ENCODE measurements at regions not wholly inside any gene's neighbourhood (a gene's known extent, or its start where the extent isn't known, plus 50 kb on each side); places are given as distances from the start of the nearest gene placed in this dataset.

GRCh38 chr16:8098947-8099512 is 491.3 kb downstream of the TMEM114 start:
- Histone ChIP-seq H3K36me3 (ENCODE audit: control insufficient read depth in 2 of 2, insufficient read depth in 2 of 2, low read length in 2 of 2) (no peaks in the 10 kb centered on the region), H3K27ac (ENCODE audit: low read depth in 2 of 2, low read length in 2 of 2) (no peak overlapping the region), H3K9ac (ENCODE audit: low read depth in 1 of 2, low read length in 2 of 2) (no peak overlapping the region), H3K4me3 (ENCODE audit: low read length in 2 of 2) (no peak overlapping the region), H3K4me1 (ENCODE audit: control insufficient read depth in 2 of 2, insufficient read depth in 2 of 2, low read length in 2 of 2) (no peaks in the 10 kb centered on the region), H3K9me3 (ENCODE audit: control insufficient read depth in 2 of 2, low read length in 2 of 2) (no peaks in the 10 kb centered on the region), H3K27me3 (ENCODE audit: control insufficient read depth in 2 of 2, insufficient read depth in 2 of 2, low read length in 2 of 2) (no peaks in the 10 kb centered on the region)

- H3K4me3 ChIP-seq (ENCODE audit: low read length in 2 of 2) = no peak overlapping the region
Observed at GRCh38 chr16:8096211-8096610, 494.1 kb downstream of the TMEM114 start.

GRCh38 chr16:8094696-8095095 is 495.6 kb downstream of the TMEM114 start:
- Histone ChIP-seq H3K4me1 (ENCODE audit: control insufficient read depth in 2 of 2, insufficient read depth in 2 of 2, low read length in 2 of 2) (no peaks in the 10 kb centered on the region), H3K9me3 (ENCODE audit: control insufficient read depth in 2 of 2, low read length in 2 of 2) (no peaks in the 10 kb centered on the region), H3K4me3 (ENCODE audit: low read length in 2 of 2) (no peak overlapping the region), H3K27ac (ENCODE audit: low read depth in 2 of 2, low read length in 2 of 2) (no peak overlapping the region), H3K9ac (ENCODE audit: low read depth in 1 of 2, low read length in 2 of 2) (no peak overlapping the region), H3K27me3 (ENCODE audit: control insufficient read depth in 2 of 2, insufficient read depth in 2 of 2, low read length in 2 of 2) (no peaks in the 10 kb centered on the region), H3K36me3 (ENCODE audit: control insufficient read depth in 2 of 2, insufficient read depth in 2 of 2, low read length in 2 of 2) (no peaks in the 10 kb centered on the region)

More at GRCh38 chr16:8096211-8096610, 494.1 kb downstream of the TMEM114 start:
- no peaks in the 10 kb centered on the region for H3K9me3 ChIP-seq (ENCODE audit: control insufficient read depth in 2 of 2, low read length in 2 of 2)
- no peaks in the 10 kb centered on the region for H3K36me3 ChIP-seq (ENCODE audit: control insufficient read depth in 2 of 2, insufficient read depth in 2 of 2, low read length in 2 of 2)
- H3K9ac ChIP-seq (ENCODE audit: low read depth in 1 of 2, low read length in 2 of 2) = no peak overlapping the region
- H3K27me3 ChIP-seq (ENCODE audit: control insufficient read depth in 2 of 2, insufficient read depth in 2 of 2, low read length in 2 of 2) = no peaks in the 10 kb centered on the region
- no peak overlapping the region for H3K27ac ChIP-seq (ENCODE audit: low read depth in 2 of 2, low read length in 2 of 2)
- H3K4me1 ChIP-seq (ENCODE audit: control insufficient read depth in 2 of 2, insufficient read depth in 2 of 2, low read length in 2 of 2) = no peaks in the 10 kb centered on the region

GRCh38 chr16:8088820-8089338 is 501.4 kb downstream of the TMEM114 start:
- Histone ChIP-seq H3K4me3 (ENCODE audit: low read length in 2 of 2) (no peak overlapping the region), H3K9ac (ENCODE audit: low read depth in 1 of 2, low read length in 2 of 2) (no peak overlapping the region), H3K4me1 (ENCODE audit: control insufficient read depth in 2 of 2, insufficient read depth in 2 of 2, low read length in 2 of 2) (no peaks in the 10 kb centered on the region), H3K36me3 (ENCODE audit: control insufficient read depth in 2 of 2, insufficient read depth in 2 of 2, low read length in 2 of 2) (no peaks in the 10 kb centered on the region), H3K27me3 (ENCODE audit: control insufficient read depth in 2 of 2, insufficient read depth in 2 of 2, low read length in 2 of 2) (no peaks in the 10 kb centered on the region), H3K9me3 (ENCODE audit: control insufficient read depth in 2 of 2, low read length in 2 of 2) (no peaks in the 10 kb centered on the region), H3K27ac (ENCODE audit: low read depth in 2 of 2, low read length in 2 of 2) (no peak overlapping the region)

GRCh38 chr16:8087597-8088289 is 502.6 kb downstream of the TMEM114 start:
- no peak overlapping the region for H3K9ac ChIP-seq (ENCODE audit: low read depth in 1 of 2, low read length in 2 of 2)
- H3K27ac ChIP-seq (ENCODE audit: low read depth in 2 of 2, low read length in 2 of 2) = no peak overlapping the region
- H3K4me3 ChIP-seq (ENCODE audit: low read length in 2 of 2) = no peak overlapping the region
- H3K36me3 ChIP-seq (ENCODE audit: control insufficient read depth in 2 of 2, insufficient read depth in 2 of 2, low read length in 2 of 2) = no peaks in the 10 kb centered on the region
- no peaks in the 10 kb centered on the region for H3K4me1 ChIP-seq (ENCODE audit: control insufficient read depth in 2 of 2, insufficient read depth in 2 of 2, low read length in 2 of 2)
- no peaks in the 10 kb centered on the region for H3K27me3 ChIP-seq (ENCODE audit: control insufficient read depth in 2 of 2, insufficient read depth in 2 of 2, low read length in 2 of 2)
- no peaks in the 10 kb centered on the region for H3K9me3 ChIP-seq (ENCODE audit: control insufficient read depth in 2 of 2, low read length in 2 of 2)

GRCh38 chr16:8087146-8087545 is 503.2 kb downstream of the TMEM114 start:
- Histone ChIP-seq H3K9ac (ENCODE audit: low read depth in 1 of 2, low read length in 2 of 2) (no peak overlapping the region), H3K36me3 (ENCODE audit: control insufficient read depth in 2 of 2, insufficient read depth in 2 of 2, low read length in 2 of 2) (no peaks in the 10 kb centered on the region), H3K9me3 (ENCODE audit: control insufficient read depth in 2 of 2, low read length in 2 of 2) (no peaks in the 10 kb centered on the region), H3K4me3 (ENCODE audit: low read length in 2 of 2) (no peak overlapping the region), H3K27me3 (ENCODE audit: control insufficient read depth in 2 of 2, insufficient read depth in 2 of 2, low read length in 2 of 2) (no peaks in the 10 kb centered on the region), H3K27ac (ENCODE audit: low read depth in 2 of 2, low read length in 2 of 2) (no peak overlapping the region), H3K4me1 (ENCODE audit: control insufficient read depth in 2 of 2, insufficient read depth in 2 of 2, low read length in 2 of 2) (no peaks in the 10 kb centered on the region)

GRCh38 chr16:8084882-8085281 is 505.4 kb downstream of the TMEM114 start:
- H3K27me3 ChIP-seq (ENCODE audit: control insufficient read depth in 2 of 2, insufficient read depth in 2 of 2, low read length in 2 of 2) = no peaks in the 10 kb centered on the region
- no peaks in the 10 kb centered on the region for H3K36me3 ChIP-seq (ENCODE audit: control insufficient read depth in 2 of 2, insufficient read depth in 2 of 2, low read length in 2 of 2)
- H3K9ac ChIP-seq (ENCODE audit: low read depth in 1 of 2, low read length in 2 of 2) = no peak overlapping the region
- H3K27ac ChIP-seq (ENCODE audit: low read depth in 2 of 2, low read length in 2 of 2) = no peak overlapping the region
- no peaks in the 10 kb centered on the region for H3K9me3 ChIP-seq (ENCODE audit: control insufficient read depth in 2 of 2, low read length in 2 of 2)
- H3K4me1 ChIP-seq (ENCODE audit: control insufficient read depth in 2 of 2, insufficient read depth in 2 of 2, low read length in 2 of 2) = no peaks in the 10 kb centered on the region
- H3K4me3 ChIP-seq (ENCODE audit: low read length in 2 of 2) = no peak overlapping the region

- H3K27me3 ChIP-seq (ENCODE audit: control insufficient read depth in 2 of 2, insufficient read depth in 2 of 2, low read length in 2 of 2) = no peaks in the 10 kb centered on the region
- H3K9me3 ChIP-seq (ENCODE audit: control insufficient read depth in 2 of 2, low read length in 2 of 2) = no peaks in the 10 kb centered on the region
- H3K36me3 ChIP-seq (ENCODE audit: control insufficient read depth in 2 of 2, insufficient read depth in 2 of 2, low read length in 2 of 2) = no peaks in the 10 kb centered on the region
- H3K4me3 ChIP-seq (ENCODE audit: low read length in 2 of 2) = no peak overlapping the region
- H3K9ac ChIP-seq (ENCODE audit: low read depth in 1 of 2, low read length in 2 of 2) = no peak overlapping the region
- no peak overlapping the region for H3K27ac ChIP-seq (ENCODE audit: low read depth in 2 of 2, low read length in 2 of 2)
- no peaks in the 10 kb centered on the region for H3K4me1 ChIP-seq (ENCODE audit: control insufficient read depth in 2 of 2, insufficient read depth in 2 of 2, low read length in 2 of 2)
Observed at GRCh38 chr16:8084302-8084701, 506.0 kb downstream of the TMEM114 start.

GRCh38 chr16:8083560-8083959 is 506.8 kb downstream of the TMEM114 start:
- Histone ChIP-seq H3K9ac (ENCODE audit: low read depth in 1 of 2, low read length in 2 of 2) (no peak overlapping the region), H3K36me3 (ENCODE audit: control insufficient read depth in 2 of 2, insufficient read depth in 2 of 2, low read length in 2 of 2) (no peaks in the 10 kb centered on the region), H3K9me3 (ENCODE audit: control insufficient read depth in 2 of 2, low read length in 2 of 2) (no peaks in the 10 kb centered on the region), H3K4me3 (ENCODE audit: low read length in 2 of 2) (no peak overlapping the region), H3K27ac (ENCODE audit: low read depth in 2 of 2, low read length in 2 of 2) (no peak overlapping the region), H3K27me3 (ENCODE audit: control insufficient read depth in 2 of 2, insufficient read depth in 2 of 2, low read length in 2 of 2) (no peaks in the 10 kb centered on the region), H3K4me1 (ENCODE audit: control insufficient read depth in 2 of 2, insufficient read depth in 2 of 2, low read length in 2 of 2) (no peaks in the 10 kb centered on the region)

- Histone ChIP-seq H3K9me3 (ENCODE audit: control insufficient read depth in 2 of 2, low read length in 2 of 2) (no peaks in the 10 kb centered on the region), H3K4me3 (ENCODE audit: low read length in 2 of 2) (no peak overlapping the region), H3K27ac (ENCODE audit: low read depth in 2 of 2, low read length in 2 of 2) (no peak overlapping the region), H3K9ac (ENCODE audit: low read depth in 1 of 2, low read length in 2 of 2) (no peak overlapping the region), H3K4me1 (ENCODE audit: control insufficient read depth in 2 of 2, insufficient read depth in 2 of 2, low read length in 2 of 2) (no peaks in the 10 kb centered on the region), H3K27me3 (ENCODE audit: control insufficient read depth in 2 of 2, insufficient read depth in 2 of 2, low read length in 2 of 2) (no peaks in the 10 kb centered on the region), H3K36me3 (ENCODE audit: control insufficient read depth in 2 of 2, insufficient read depth in 2 of 2, low read length in 2 of 2) (no peaks in the 10 kb centered on the region)
Observed at GRCh38 chr16:8080817-8081216, 509.5 kb downstream of the TMEM114 start.
